ENCODE measurements at regions not wholly inside any gene's neighbourhood (a gene's known extent, or its start where the extent isn't known, plus 50 kb on each side); places are given as distances from the start of the nearest gene placed in this dataset.

GRCh38 chr2:160871953-160872352 is 288.3 kb upstream of the TANK start:
- no peak for DNase-seq (ENCODE audit: low read depth)
- TF ChIP-seq CTCF (IDR thresholded peaks at IDR 0.05; ENCODE audit: low read length, missing control alignments), result no peak
- no peak overlapping the region for H3K4me3 ChIP-seq (replicated peaks; ENCODE audit: low read depth, low read length)

- no peak overlapping the region for H3K4me3 ChIP-seq (replicated peaks; ENCODE audit: low read depth, low read length)
- DNase-seq (ENCODE audit: low read depth), result no peak
- no peak for TF ChIP-seq CTCF (IDR thresholded peaks at IDR 0.05; ENCODE audit: low read length, missing control alignments)
Observed at GRCh38 chr2:160876029-160876428, 284.2 kb upstream of the TANK start.

GRCh38 chr2:160876765-160877164 is 283.5 kb upstream of the TANK start:
- peak; percentile 16 for DNase-seq (ENCODE audit: low read depth)
- TF ChIP-seq CTCF (IDR thresholded peaks at IDR 0.05; ENCODE audit: low read length, missing control alignments), result no peak
- H3K4me3 ChIP-seq (replicated peaks; ENCODE audit: low read depth, low read length), result no peak overlapping the region

- H3K4me3 ChIP-seq (replicated peaks; ENCODE audit: low read depth, low read length), result no peak overlapping the region
- DNase-seq (ENCODE audit: low read depth), result peak; percentile 70
- no peak for TF ChIP-seq CTCF (IDR thresholded peaks at IDR 0.05; ENCODE audit: low read length, missing control alignments)
Observed at GRCh38 chr2:160878618-160879017, 281.6 kb upstream of the TANK start.

GRCh38 chr2:160882906-160883305 is 277.3 kb upstream of the TANK start:
- no peak for DNase-seq (ENCODE audit: low read depth)
- H3K4me3 ChIP-seq (replicated peaks; ENCODE audit: low read depth, low read length), result no peak overlapping the region
- TF ChIP-seq CTCF (IDR thresholded peaks at IDR 0.05; ENCODE audit: low read length, missing control alignments), result no peak

GRCh38 chr2:160884056-160884455 is 276.2 kb upstream of the TANK start:
- H3K4me3 ChIP-seq (replicated peaks; ENCODE audit: low read depth, low read length), result no peak overlapping the region
- TF ChIP-seq CTCF (IDR thresholded peaks at IDR 0.05; ENCODE audit: low read length, missing control alignments), result no peak
- DNase-seq (ENCODE audit: low read depth), result no peak

GRCh38 chr2:160889439-160890170 is 270.6 kb upstream of the TANK start:
- DNase-seq (ENCODE audit: low read depth), result no peak
- no peak for TF ChIP-seq CTCF (IDR thresholded peaks at IDR 0.05; ENCODE audit: low read length, missing control alignments)
- H3K4me3 ChIP-seq (replicated peaks; ENCODE audit: low read depth, low read length), result no peak overlapping the region

Measured in fibroblast of pulmonary artery (primary cell).